Liver (tissue), 7 donors: ENCODE measurements at regions not wholly inside any gene's neighbourhood (a gene's known extent, or its start where the extent isn't known, plus 50 kb on each side); places are given as distances from the start of the nearest gene placed in this dataset.

ENCODE experiments used
- DNase-seq: peaks from one replicate; pipeline ENCODE4 v3.0.0-alpha.2; 2017; ENCODE audit warnings: low spot score
- H3K27ac ChIP-seq, 2 donors: one replicate each; pipeline ENCODE4 v1.7.0; 2013; ENCODE audit warnings: inconsistent platforms in 2 of 2, low read length in 2 of 2, control low read depth in 1 of 2, low read depth in 1 of 2, mild to moderate bottlenecking in 1 of 2
- H3K27me3 ChIP-seq, 4 donors: one replicate each; pipeline versions ENCODE4 v1.6.1 to v1.7.0; 2013; ENCODE audit warnings: low read length in 3 of 4, inconsistent platforms in 1 of 4, mild to moderate bottlenecking in 1 of 4, moderate library complexity in 1 of 4; ENCODE audit not compliant: control insufficient read depth in 4 of 4, insufficient read depth in 4 of 4
- H3K36me3 ChIP-seq, 4 donors: one replicate each; pipeline versions ENCODE4 v1.6.1 to v1.7.0; 2013; ENCODE audit warnings: low read length in 3 of 4, mild to moderate bottlenecking in 3 of 4, low read depth in 1 of 4, moderate library complexity in 1 of 4; ENCODE audit not compliant: control insufficient read depth in 4 of 4, insufficient read depth in 3 of 4
- H3K4me1 ChIP-seq, 4 donors: one replicate each; pipeline versions ENCODE4 v1.6.1 to v1.7.0; 2013; ENCODE audit warnings: low read length in 3 of 4, mild to moderate bottlenecking in 3 of 4, moderate library complexity in 1 of 4; ENCODE audit not compliant: control insufficient read depth in 4 of 4, insufficient read depth in 4 of 4
- H3K4me3 ChIP-seq, 3 donors: one replicate each; pipeline versions ENCODE4 v1.6.1 to v1.7.0; 2013; ENCODE audit warnings: low read length in 3 of 3, control low read depth in 1 of 3, low read depth in 1 of 3, mild to moderate bottlenecking in 1 of 3
- H3K9ac ChIP-seq, 2 donors: one replicate each; pipeline ENCODE4 v1.7.0; 2013; ENCODE audit warnings: low read length in 2 of 2, mild to moderate bottlenecking in 2 of 2, moderate library complexity in 2 of 2, control low read depth in 1 of 2, low read depth in 1 of 2
- H3K9me3 ChIP-seq, 4 donors: one replicate each; pipeline versions ENCODE4 v1.6.1 to v1.7.0; 2013; ENCODE audit warnings: low read length in 3 of 4; ENCODE audit not compliant: control insufficient read depth in 4 of 4
- GABPA ChIP-seq, 2 donors: IDR thresholded peaks in 1 of 2; conservative IDR thresholded peaks in 1 of 2; 2 replicates each; pipeline ENCODE4 v1.6.1; 2016; ENCODE audit warnings: antibody characterized with exemption in 2 of 2, mild to moderate bottlenecking in 1 of 2, moderate library complexity in 1 of 2
- MAX ChIP-seq: IDR thresholded peaks from 2 replicates; pipeline ENCODE4 v1.6.1; 2016; ENCODE audit warnings: antibody characterized with exemption
- NR2F2 ChIP-seq: IDR thresholded peaks from 2 replicates; pipeline ENCODE4 v1.6.1; 2016; ENCODE audit warnings: antibody characterized with exemption
- REST ChIP-seq: IDR thresholded peaks from 2 replicates; pipeline ENCODE4 v1.6.1; 2016; ENCODE audit warnings: antibody characterized with exemption, mild to moderate bottlenecking
- RXRA ChIP-seq, 2 donors: IDR thresholded peaks; 2 replicates each; pipeline ENCODE4 v1.6.1; 2017 to 2018; ENCODE audit warnings: antibody characterized with exemption in 2 of 2, mild to moderate bottlenecking in 1 of 2
- SP1 ChIP-seq: IDR thresholded peaks from 2 replicates; pipeline ENCODE4 v1.6.1; 2018; ENCODE audit warnings: antibody characterized with exemption, mild to moderate bottlenecking
- TAF1 ChIP-seq: conservative IDR thresholded peaks from 2 replicates; pipeline ENCODE4 v1.6.1; 2016; ENCODE audit warnings: antibody characterized with exemption, mild to moderate bottlenecking
- YY1 ChIP-seq: IDR thresholded peaks from 2 replicates; pipeline ENCODE4 v1.6.1; 2016; ENCODE audit warnings: antibody characterized with exemption, mild to moderate bottlenecking
- ZBTB33 ChIP-seq: IDR thresholded peaks from 2 replicates; pipeline ENCODE4 v1.6.1; 2016; ENCODE audit warnings: antibody characterized with exemption
- WGBS: extraction: QIAGEN DNeasy Blood & Tissue Kit; methylation state at CpG from one replicate; pipeline ENCODE4 v1.1.7; 2013; 5-methylcytosine and 5-hydroxymethylcytosine counted together
- donor health status: healthy.
- donor health status: healthy.
- donor health status: healthy.
- donor health status: healthy.

- TF ChIP-seq REST, result no peak
Measured at GRCh38 chr3:56862352-56863062, 60.8 kb upstream of the ARHGEF3 start (continued).

GRCh38 chr3:56861511-56861910 lies 59.8 kb upstream of the ARHGEF3 start:
- Histone ChIP-seq H3K27me3 (no peaks in the 10 kb centered on the region), H3K9ac (no peak overlapping the region), H3K27ac (no peak overlapping the region), H3K36me3 (no peaks in the 10 kb centered on the region), H3K4me3 (no peak overlapping the region), H3K9me3 (no peaks in the 10 kb centered on the region), H3K4me1 (peaks cover 0 to 2% (median 0%) of the 10 kb centered on the region in 4 donors)
- TF ChIP-seq SP1 (no peak), TAF1 (no peak), NR2F2 (no peak), YY1 (no peak), RXRA (IDR thresholded peaks at IDR 0.05) (no peak), REST (no peak)
- DNase-seq, result no peak
- 95% methylated on average over 3 of the region's 3 CpGs for WGBS

GRCh38 chr3:56860939-56861338 lies 59.2 kb upstream of the ARHGEF3 start:
- no peaks in the 10 kb centered on the region for H3K36me3 ChIP-seq
- H3K9ac ChIP-seq, result no peak overlapping the region
- DNase-seq, result no peak
- TF ChIP-seq MAX (no peak), YY1 (no peak), ZBTB33 (no peak), TAF1 (no peak), GABPA (IDR thresholded peaks at IDR 0.05 in 1 of 2, conservative IDR thresholded peaks at IDR 0.05 in 1 of 2) (no peak), REST (no peak)
- H3K27me3 ChIP-seq, result no peaks in the 10 kb centered on the region
- H3K9me3 ChIP-seq, result no peaks in the 10 kb centered on the region
- H3K4me1 ChIP-seq, result peaks cover 0 to 2% (median 0%) of the 10 kb centered on the region in 4 donors
- no peak overlapping the region for H3K4me3 ChIP-seq
- H3K27ac ChIP-seq, result no peak overlapping the region
- WGBS, result 83% methylated on average over 3 of the region's 3 CpGs
